HG02623 (cell line): ENCODE measurements at regions not wholly inside any gene's neighbourhood (a gene's known extent, or its start where the extent isn't known, plus 50 kb on each side); places are given as distances from the start of the nearest gene placed in this dataset.

Experiments
- ATAC-seq: cut with Tn5 transposase; IDR thresholded peaks from one replicate; pipeline ENCODE4 v1.9.1; 2021; ENCODE audit warnings: moderate library complexity; ENCODE audit not compliant: unreplicated experiment

DNA sequence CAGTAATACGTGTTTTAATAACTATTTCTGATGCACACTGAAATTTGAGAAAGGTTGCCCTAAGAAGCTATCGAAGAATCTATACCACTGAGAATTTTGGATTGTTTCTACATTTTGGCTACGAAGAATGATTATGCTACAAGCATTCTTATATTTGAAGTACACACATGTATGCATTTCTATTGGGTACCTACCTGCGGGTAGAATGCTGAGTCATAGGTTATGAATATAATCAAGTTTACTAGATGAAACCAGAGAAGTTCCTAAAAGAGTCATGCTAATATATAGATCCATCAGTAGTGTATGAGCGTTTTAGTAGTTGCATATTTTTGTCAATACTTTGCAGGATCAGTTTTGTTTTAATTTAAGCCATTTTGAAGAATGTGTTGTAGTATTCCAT, 62.0 kb upstream of the PCDH20 start:
- ATAC-seq, result no peak

DNA sequence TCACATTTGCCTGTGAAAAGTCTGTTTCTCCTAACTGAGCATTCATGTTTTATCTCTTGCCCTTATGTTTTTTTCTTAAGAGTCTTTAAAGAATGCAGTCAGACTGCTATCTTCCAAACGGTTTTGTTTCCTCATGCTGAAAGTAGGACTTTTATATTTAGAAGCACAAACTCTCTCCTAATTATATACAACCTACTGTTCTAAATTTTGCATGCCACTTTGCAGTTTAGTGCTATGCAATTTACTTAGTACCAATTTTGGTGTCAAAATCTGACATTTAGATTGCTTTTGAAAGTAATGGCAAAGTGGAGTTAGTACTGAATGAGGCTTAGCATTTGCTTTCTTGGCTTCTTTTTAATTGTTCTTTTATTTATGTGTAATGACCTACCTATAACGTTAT, 55.1 kb upstream of the PCDH20 start:
- ATAC-seq, result no peak

DNA sequence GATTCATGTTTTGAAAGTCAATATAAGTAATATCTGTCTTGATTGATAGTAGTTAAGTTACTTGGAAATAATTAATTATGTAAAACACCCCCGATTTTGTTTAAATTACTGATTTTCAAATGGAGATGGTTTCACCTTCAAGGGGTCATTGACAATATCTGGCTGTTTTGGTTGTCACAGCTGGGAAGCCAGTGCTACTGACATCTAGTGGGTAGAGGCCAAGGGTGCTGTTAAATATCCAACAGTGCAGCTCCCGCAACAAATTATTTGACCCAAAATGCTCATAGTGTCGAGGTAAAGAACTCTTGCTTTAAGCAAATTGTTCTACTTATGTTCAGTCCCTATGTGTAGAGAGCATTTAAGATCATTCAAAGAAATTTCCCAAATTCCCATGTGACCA, 50.6 kb upstream of the PCDH20 start:
- no peak for ATAC-seq
